Erythroblast (primary cell): ENCODE measurements at regions not wholly inside any gene's neighbourhood (a gene's known extent, or its start where the extent isn't known, plus 50 kb on each side); places are given as distances from the start of the nearest gene placed in this dataset.
A peak's percentile ranks its signal among the peaks of the same experiment; 100 is the strongest.
"Not testable (repeated sequence)": the region's sequence is repeated elsewhere in the genome, so short reads cannot be mapped to it uniquely, and the experiment has no call there.

ENCODE experiments used
- DNase-seq, 2 experiments: peaks; one replicate each; lab custom pipeline; 2025; lab: John Stamatoyannopoulos, UW
- GATA1 ChIP-seq: IDR thresholded peaks from 2 replicates; pipeline ENCODE4 v1.6.1; 2011; ENCODE audit warnings: low read depth, mild to moderate bottlenecking, control low read depth, low read length, moderate library complexity
- POLR2A ChIP-seq: IDR thresholded peaks from 2 replicates; pipeline ENCODE4 v1.6.1; 2011; ENCODE audit warnings: mild to moderate bottlenecking, low read length

GRCh38 chr1:182217967-182218366, 156.5 kb upstream of the ZNF648 start:
- DNase-seq = no peak
- TF ChIP-seq POLR2A (no peak), GATA1 (no peak)

GRCh38 chr1:182217071-182217470, 155.6 kb upstream of the ZNF648 start:
- no peak for TF ChIP-seq GATA1
- TF ChIP-seq POLR2A = no peak
- no peak for DNase-seq

DNA sequence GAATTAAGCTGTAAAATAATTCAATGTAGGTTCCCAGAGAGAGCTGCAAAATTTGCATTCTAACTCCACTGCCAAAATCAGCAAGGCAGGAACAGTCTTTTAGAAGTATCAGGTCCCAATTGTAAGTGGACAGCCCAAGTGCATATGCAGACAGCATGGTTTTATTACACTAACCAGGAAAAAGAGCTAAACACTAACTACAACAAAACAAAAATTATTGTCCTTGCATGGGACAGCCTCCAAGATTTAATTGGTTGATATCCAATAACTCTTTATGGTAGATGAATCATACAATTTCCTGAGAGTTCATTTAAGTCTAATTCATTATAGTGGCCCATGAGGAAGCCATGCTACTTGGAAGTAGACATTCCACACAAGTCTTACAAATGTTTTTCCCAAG, 154.3 kb upstream of the ZNF648 start:
- DNase-seq = no peak
- no peak for TF ChIP-seq GATA1
- no peak for TF ChIP-seq POLR2A

GRCh38 chr1:182213163-182213562, 151.7 kb upstream of the ZNF648 start:
- TF ChIP-seq GATA1 (no peak), POLR2A (no peak)
- DNase-seq = no peak

GRCh38 chr1:182211386-182211785, 149.9 kb upstream of the ZNF648 start:
- TF ChIP-seq POLR2A (no peak), GATA1 (no peak)
- DNase-seq = peak; percentile 8 to 24

DNA sequence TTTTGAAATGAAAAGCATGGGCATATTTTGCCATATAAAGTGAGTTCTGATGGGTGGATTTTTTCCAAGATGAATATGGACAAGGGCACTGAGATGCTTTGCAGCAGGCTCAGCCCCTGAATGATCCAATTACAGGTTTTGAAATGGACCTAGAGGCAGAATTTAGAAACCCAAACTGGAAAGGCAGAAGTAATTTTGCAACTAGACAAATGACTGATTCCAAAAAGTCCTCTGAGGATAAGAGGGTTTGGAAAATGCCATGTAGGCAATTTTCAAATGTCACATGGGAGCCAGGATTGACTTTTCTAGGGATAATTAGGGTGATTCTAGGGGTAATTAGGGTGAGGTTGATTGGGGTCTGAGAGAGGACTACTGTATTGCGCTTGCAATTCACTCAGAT, 148.9 kb upstream of the ZNF648 start:
- no peak for DNase-seq

GRCh38 chr1:182207300-182207699, 145.8 kb upstream of the ZNF648 start:
- DNase-seq = no peak
- TF ChIP-seq GATA1 (no peak), POLR2A (no peak)

More for the DNA sequence above, 148.9 kb upstream of the ZNF648 start:
- no peak for TF ChIP-seq POLR2A

DNA sequence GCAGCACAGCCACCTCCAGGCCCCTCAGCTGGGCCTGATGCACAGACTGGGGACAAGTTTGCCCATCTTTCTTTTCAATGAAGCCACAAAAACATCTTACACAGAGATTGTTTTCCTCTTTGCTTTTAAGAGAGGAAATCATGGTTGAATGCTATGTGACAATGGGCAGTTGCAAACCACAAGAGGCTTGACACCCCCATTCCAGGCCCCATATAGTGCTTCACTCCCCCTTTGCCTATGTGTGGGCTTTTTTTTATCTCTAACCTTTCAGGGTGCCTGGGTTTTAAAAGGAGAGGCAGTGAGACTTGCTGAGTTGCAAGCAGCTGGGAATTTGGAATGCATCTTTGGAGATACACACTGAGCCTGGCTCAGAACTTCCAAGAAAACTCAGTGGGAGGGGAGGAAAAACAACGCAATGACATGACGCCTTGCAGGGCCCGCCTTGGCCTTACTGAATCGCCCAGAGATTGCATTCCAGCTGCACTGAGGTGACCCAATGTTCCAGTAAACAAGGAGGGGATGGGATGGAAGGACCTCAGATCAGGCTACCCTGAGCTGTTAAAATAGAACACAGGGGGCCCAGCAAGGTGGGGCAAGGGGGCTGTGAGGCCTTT, 145.2 kb upstream of the ZNF648 start:
- DNase-seq = no peak
- TF ChIP-seq GATA1 (no peak), POLR2A (no peak)

DNA sequence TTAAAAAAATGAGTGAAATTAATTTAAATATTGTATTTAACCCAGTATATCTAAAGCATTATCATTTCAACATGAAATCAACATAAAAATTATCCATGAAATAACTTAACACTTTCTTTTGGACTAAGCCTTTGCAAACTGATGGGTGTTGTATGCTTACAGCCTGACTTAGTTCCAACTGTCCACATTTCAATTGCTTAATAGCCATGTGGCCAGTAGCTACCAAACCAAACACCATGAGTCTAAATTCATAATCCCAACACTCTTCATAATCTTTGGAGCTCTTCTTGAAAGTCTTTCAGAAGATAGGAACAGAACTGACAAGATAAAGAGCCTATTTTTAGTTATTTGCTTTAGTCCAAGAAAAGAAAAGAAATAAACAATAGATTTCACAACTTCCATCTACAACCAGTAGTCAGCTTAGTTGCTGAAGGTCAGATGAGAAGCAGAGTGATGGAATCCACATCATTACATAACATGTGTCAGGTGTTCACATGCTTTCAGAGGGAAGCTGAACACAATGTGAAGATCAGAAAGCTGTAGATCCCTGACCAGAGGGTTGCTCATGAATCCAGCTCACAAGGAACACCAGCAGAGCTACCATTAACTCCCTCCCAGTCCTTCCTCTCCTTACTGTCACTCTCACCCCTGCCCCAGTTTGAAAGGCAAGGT, 144.0 kb upstream of the ZNF648 start:
- TF ChIP-seq GATA1 = no peak
- TF ChIP-seq POLR2A = no peak
- no peak for DNase-seq

GRCh38 chr1:182203191-182203875, 141.8 kb upstream of the ZNF648 start:
- TF ChIP-seq POLR2A = no peak
- TF ChIP-seq GATA1 = no peak
- no peak for DNase-seq

DNA sequence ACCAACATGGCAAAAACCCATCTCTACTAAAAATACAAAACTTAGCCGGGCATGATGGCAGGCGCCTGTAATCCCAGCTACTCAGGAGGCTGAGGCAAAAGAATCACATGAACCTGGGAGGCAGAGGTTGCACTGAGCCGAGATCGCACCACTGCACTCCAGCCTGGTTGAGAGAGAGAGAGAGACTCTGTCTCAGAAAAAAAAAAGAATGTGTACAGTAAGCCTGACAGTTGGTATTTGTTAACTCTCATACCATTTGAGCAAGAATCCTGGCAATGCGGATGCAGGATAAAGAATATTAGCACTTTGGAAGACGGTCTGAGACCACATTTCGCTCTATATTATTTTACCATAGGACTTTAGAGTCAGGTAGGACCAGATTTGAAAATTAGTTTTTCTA, 140.0 kb upstream of the ZNF648 start:
- DNase-seq = not testable (repeated sequence)

DNA sequence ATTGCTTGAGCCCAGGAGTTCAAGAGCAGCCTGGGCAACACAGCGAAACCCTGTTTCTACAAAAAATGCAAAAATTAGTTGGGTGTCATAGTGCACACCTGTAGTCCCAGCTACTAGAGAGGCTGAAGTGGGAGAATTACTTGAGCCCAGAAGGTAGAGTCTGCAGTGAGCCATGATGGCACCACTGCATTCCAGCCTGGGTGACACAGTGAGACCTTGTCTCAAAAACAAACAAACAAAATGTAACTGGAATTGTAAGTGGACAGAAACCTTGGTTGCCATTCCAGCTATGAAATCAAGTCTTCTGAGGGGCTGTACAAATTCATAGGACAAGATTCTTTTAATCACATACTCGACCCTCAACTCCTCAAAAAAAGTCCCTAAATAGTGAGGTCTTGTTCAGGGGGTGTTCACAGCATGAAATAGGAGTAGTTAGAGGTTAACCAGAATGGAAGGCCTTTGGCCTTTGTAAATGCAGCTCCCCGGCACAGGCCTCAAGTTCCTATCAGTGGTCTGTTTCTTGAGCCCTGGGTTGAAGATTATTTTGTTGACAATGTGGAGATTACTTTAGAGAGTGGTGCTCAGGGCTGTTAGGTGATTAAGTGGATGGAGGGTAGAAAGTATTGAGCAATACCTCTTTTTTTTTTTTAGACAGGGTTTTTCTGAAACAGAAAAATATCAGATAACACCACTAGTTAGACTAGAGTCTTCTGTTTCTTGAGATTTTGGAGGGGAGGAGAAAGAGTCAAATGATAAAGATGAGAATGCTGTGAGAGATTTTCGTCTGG, 138.7 kb upstream of the ZNF648 start:
- peak; percentile 49 to 80 for DNase-seq
- TF ChIP-seq GATA1 (no peak), POLR2A (no peak)

- TF ChIP-seq GATA1 = no peak
- no peak for TF ChIP-seq POLR2A
- DNase-seq = peak; percentile 39 to 53
These were observed 136.6 kb upstream of the ZNF648 start for GRCh38 chr1:182198006-182198605.
